H9 (cell line): ENCODE measurements at regions not wholly inside any gene's neighbourhood (a gene's known extent, or its start where the extent isn't known, plus 50 kb on each side); places are given as distances from the start of the nearest gene placed in this dataset.

Experiments used
- DNase-seq: peaks from one replicate; pipeline ENCODE4 v3.0.0-alpha.2; 2017
- H2AFZ ChIP-seq: one replicate; pipeline ENCODE4 v1.6.1; 2013; ENCODE audit warnings: mild to moderate bottlenecking, low read length, control low read depth, moderate library complexity
- H2AK5ac ChIP-seq: 2 replicates; pipeline ENCODE4 v1.6.1; 2013; ENCODE audit warnings: low read length, control low read depth, mixed read lengths; ENCODE audit not compliant: insufficient read length
- H2BK120ac ChIP-seq: one replicate; pipeline ENCODE4 v1.6.1; 2013; ENCODE audit warnings: low read depth, mild to moderate bottlenecking, low read length, control low read depth, inconsistent platforms; ENCODE audit not compliant: poor library complexity, severe bottlenecking
- H2BK12ac ChIP-seq: 2 replicates; pipeline ENCODE4 v1.6.1; 2013; ENCODE audit warnings: low read length, control low read depth, mixed read lengths, low read depth; ENCODE audit not compliant: insufficient read length
- H2BK15ac ChIP-seq: 2 replicates; pipeline ENCODE4 v1.6.1; 2013; ENCODE audit warnings: low read depth, low read length, control low read depth
- H2BK20ac ChIP-seq: one replicate; pipeline ENCODE4 v1.6.1; 2013; ENCODE audit warnings: low read depth, mild to moderate bottlenecking, low read length, control low read depth, inconsistent platforms; ENCODE audit not compliant: poor library complexity, severe bottlenecking
- H2BK5ac ChIP-seq: 2 replicates; pipeline ENCODE4 v1.6.1; 2013; ENCODE audit warnings: low read length, control low read depth, mixed read lengths; ENCODE audit not compliant: insufficient read length
- H3K14ac ChIP-seq: 2 replicates; pipeline ENCODE4 v1.6.1; 2013; ENCODE audit warnings: low read length, control low read depth; ENCODE audit not compliant: insufficient read depth
- H3K18ac ChIP-seq: 2 replicates; pipeline ENCODE4 v1.6.1; 2013; ENCODE audit warnings: low read depth, mild to moderate bottlenecking, mixed read lengths, low read length, control low read depth; ENCODE audit not compliant: insufficient read length
- H3K23ac ChIP-seq: 2 replicates; pipeline ENCODE4 v1.6.1; 2013; ENCODE audit warnings: low read length, control low read depth, mixed read lengths, low read depth; ENCODE audit not compliant: insufficient read length
- H3K23me2 ChIP-seq: 2 replicates; pipeline ENCODE4 v1.6.1; 2013; ENCODE audit warnings: low read depth, mild to moderate bottlenecking, mixed read lengths, low read length, control low read depth; ENCODE audit not compliant: insufficient read length, poor library complexity, severe bottlenecking
- H3K27ac ChIP-seq: 2 replicates; pipeline ENCODE4 v1.5.1; 2013; ENCODE audit warnings: low read length, control low read depth, mixed read lengths, low read depth; ENCODE audit not compliant: insufficient read length
- H3K27me3 ChIP-seq: 2 replicates; pipeline ENCODE4 v1.6.1; 2013; ENCODE audit warnings: low read length, control low read depth, inconsistent platforms; ENCODE audit not compliant: insufficient read depth
- H3K4ac ChIP-seq: 2 replicates; pipeline ENCODE4 v1.6.1; 2013; ENCODE audit warnings: low read depth, mild to moderate bottlenecking, control low read depth, inconsistent platforms, low read length, moderate library complexity
- H3K4me1 ChIP-seq: 2 replicates; pipeline ENCODE4 v1.6.1; 2013; ENCODE audit warnings: low read length, control low read depth, inconsistent platforms; ENCODE audit not compliant: insufficient read depth
- H3K4me2 ChIP-seq: 2 replicates; pipeline ENCODE4 v1.6.1; 2013; ENCODE audit warnings: low read length, control low read depth, mixed read lengths; ENCODE audit not compliant: insufficient read length, insufficient read depth
- H3K56ac ChIP-seq: 2 replicates; pipeline ENCODE4 v1.6.1; 2013; ENCODE audit warnings: low read depth, mild to moderate bottlenecking, mixed read lengths, low read length, control low read depth; ENCODE audit not compliant: insufficient read length
- H3K79me1 ChIP-seq: 2 replicates; pipeline ENCODE4 v1.6.1; 2013; ENCODE audit warnings: low read depth, mild to moderate bottlenecking, moderate library complexity, low read length, control low read depth, inconsistent platforms; ENCODE audit not compliant: insufficient read depth, poor library complexity, severe bottlenecking
- H3K79me2 ChIP-seq: 2 replicates; pipeline ENCODE4 v1.6.1; 2013; ENCODE audit warnings: low read length, control low read depth, inconsistent platforms; ENCODE audit not compliant: insufficient read depth
- H3K9ac ChIP-seq: 2 replicates; pipeline ENCODE4 v1.6.1; 2013; ENCODE audit warnings: low read length, control low read depth, mixed read lengths; ENCODE audit not compliant: insufficient read length; ENCODE audit errors: extremely low read depth
- H3K9me3 ChIP-seq: one replicate; pipeline ENCODE4 v1.6.1; 2013; ENCODE audit warnings: low read depth, low read length, inconsistent platforms; ENCODE audit not compliant: control insufficient read depth
- H3T11ph ChIP-seq: one replicate; pipeline ENCODE4 v1.6.1; 2013; ENCODE audit warnings: mild to moderate bottlenecking, low read length, control low read depth, inconsistent platforms
- H4K20me1 ChIP-seq: one replicate; pipeline ENCODE4 v1.6.1; 2013; ENCODE audit not compliant: control insufficient read depth, insufficient read length, insufficient read depth
- H4K5ac ChIP-seq: 2 replicates; pipeline ENCODE4 v1.6.1; 2013; ENCODE audit warnings: low read depth, mild to moderate bottlenecking, mixed read lengths, low read length, control low read depth; ENCODE audit not compliant: insufficient read length
- H4K8ac ChIP-seq: replicated peaks from 2 replicates; pipeline ENCODE4 v1.6.1; 2013; ENCODE audit warnings: low read length, control low read depth, mixed read lengths, low read depth; ENCODE audit not compliant: insufficient read length
- H4K91ac ChIP-seq: 2 replicates; pipeline ENCODE4 v1.6.1; 2013; ENCODE audit warnings: low read depth, mild to moderate bottlenecking, moderate library complexity, mixed read lengths, low read length, control low read depth; ENCODE audit not compliant: insufficient read length
- H3K27ac Mint-ChIP-seq, 3 experiments: 2 replicates in 2 of 3; 3 replicates in 1 of 3; pipeline ENCODE4 v1.8.0; 2020 to 2021; ENCODE audit warnings: mixed read lengths in 3 of 3, mild to moderate bottlenecking in 1 of 3, moderate library complexity in 1 of 3
- H3K27me3 Mint-ChIP-seq: 2 replicates; pipeline ENCODE4 v1.8.0; 2021; ENCODE audit warnings: low read depth, mild to moderate bottlenecking, moderate library complexity, mixed read lengths
- H3K36me3 Mint-ChIP-seq, 3 experiments: 2 replicates in 2 of 3; 3 replicates in 1 of 3; pipeline ENCODE4 v1.8.0; 2020 to 2021; ENCODE audit warnings: low read depth in 3 of 3, mixed read lengths in 3 of 3; ENCODE audit not compliant: insufficient read depth in 1 of 3
- H3K4me1 Mint-ChIP-seq, 2 experiments: 2 replicates each; pipeline ENCODE4 v1.8.0; 2020; ENCODE audit warnings: mixed read lengths in 2 of 2
- H3K4me3 Mint-ChIP-seq, 2 experiments: 2 replicates in 1 of 2; 3 replicates in 1 of 2; pipeline ENCODE4 v1.8.0; 2020 to 2021; ENCODE audit warnings: mild to moderate bottlenecking in 2 of 2, mixed read lengths in 2 of 2, moderate library complexity in 1 of 2
- H3K9me3 Mint-ChIP-seq, 2 experiments: 2 replicates in 1 of 2; 3 replicates in 1 of 2; pipeline ENCODE4 v1.8.0; 2020; ENCODE audit warnings: mild to moderate bottlenecking in 2 of 2, mixed read lengths in 2 of 2, moderate library complexity in 1 of 2
- WGBS: extraction: QIAGEN DNeasy Blood & Tissue Kit; methylation state at CpG from one replicate; pipeline ENCODE4 v1.1.7; 2013; ENCODE audit warnings: missing lambda C conversion rate, low lambda C conversion rate, mixed read lengths; ENCODE audit not compliant: insufficient read length; ENCODE audit errors: extremely low coverage; 5-methylcytosine and 5-hydroxymethylcytosine counted together
- TF ChIP-seq, protein P1 (sequence below): fragments of 200-600 bp; sonication (generic); conservative IDR thresholded peaks from 3 replicates; pipeline ENCODE4 v1.8.0; 2021; ENCODE audit warnings: antibody characterized with exemption, mild to moderate bottlenecking

DNA sequence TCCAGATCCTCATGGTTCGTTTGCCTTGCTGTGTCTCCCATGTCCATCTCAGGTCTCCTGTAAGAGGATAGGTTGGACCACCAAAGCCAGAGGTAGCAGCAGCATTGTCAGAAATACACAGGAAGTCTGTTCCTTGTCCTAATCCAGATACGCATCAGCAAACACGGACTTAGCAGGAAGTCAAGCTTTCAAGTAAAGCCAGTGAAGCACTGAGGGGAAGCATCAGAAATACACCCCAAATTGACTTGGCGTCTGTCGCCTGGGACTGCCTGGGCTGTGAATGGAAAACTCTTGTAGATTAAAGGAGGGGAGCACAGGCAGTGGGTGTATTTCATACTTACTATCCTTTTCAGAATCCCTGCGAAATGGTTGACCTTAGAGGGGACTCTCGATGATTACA, 171.3 kb downstream of the PSAT1 start:
- Mint-ChIP-seq H3K36me3 (peaks cover 3 to 5% (median 4%) of the 10 kb centered on the region in 3 experiments; a peak in 2 of 7 replicates), H3K27ac (no peak overlapping the region; a peak in 2 of 7 replicates), H3K9me3 (peaks cover 0 to 2% of the 10 kb centered on the region in 2 experiments; a peak in 2 of 5 replicates), H3K4me1 (0 out of 4 replicates have a peak, but pooled peaks cover 0 to 2% of the 10 kb centered on the region in 2 experiments), H3K27me3 (no peaks in the 10 kb centered on the region), H3K4me3 (no peak overlapping the region)
- H3K27ac ChIP-seq = no peak overlapping the region
- no peak overlapping the region for H3K4ac ChIP-seq
- H3T11ph ChIP-seq = no peak overlapping the region
- no peak overlapping the region for H2AFZ ChIP-seq
- H4K5ac ChIP-seq = no peak overlapping the region
- no peak overlapping the region for H3K9ac ChIP-seq
- no peak overlapping the region for H3K14ac ChIP-seq
- no peaks in the 10 kb centered on the region for H3K9me3 ChIP-seq
- no peaks in the 10 kb centered on the region for H3K79me2 ChIP-seq
- H3K18ac ChIP-seq = no peak overlapping the region
- no peak overlapping the region for H2BK15ac ChIP-seq
- no peak overlapping the region for H4K8ac ChIP-seq
- H2BK5ac ChIP-seq = no peak overlapping the region
- H3K27me3 ChIP-seq = no peaks in the 10 kb centered on the region
- no peak overlapping the region for H4K91ac ChIP-seq
- no peak overlapping the region for H2BK120ac ChIP-seq
- H3K4me1 ChIP-seq = 0 out of 2 replicates have a peak, but pooled peaks cover 2% of the 10 kb centered on the region
- H2BK20ac ChIP-seq = no peak overlapping the region
- H3K23ac ChIP-seq = no peak overlapping the region
- no peaks in the 10 kb centered on the region for H3K23me2 ChIP-seq
- no peaks in the 10 kb centered on the region for H3K79me1 ChIP-seq
- H3K56ac ChIP-seq = no peak overlapping the region
- DNase-seq = no peak
- no peaks in the 10 kb centered on the region for H4K20me1 ChIP-seq
- H2BK12ac ChIP-seq = no peak overlapping the region
- TF ChIP-seq, protein P1, sequence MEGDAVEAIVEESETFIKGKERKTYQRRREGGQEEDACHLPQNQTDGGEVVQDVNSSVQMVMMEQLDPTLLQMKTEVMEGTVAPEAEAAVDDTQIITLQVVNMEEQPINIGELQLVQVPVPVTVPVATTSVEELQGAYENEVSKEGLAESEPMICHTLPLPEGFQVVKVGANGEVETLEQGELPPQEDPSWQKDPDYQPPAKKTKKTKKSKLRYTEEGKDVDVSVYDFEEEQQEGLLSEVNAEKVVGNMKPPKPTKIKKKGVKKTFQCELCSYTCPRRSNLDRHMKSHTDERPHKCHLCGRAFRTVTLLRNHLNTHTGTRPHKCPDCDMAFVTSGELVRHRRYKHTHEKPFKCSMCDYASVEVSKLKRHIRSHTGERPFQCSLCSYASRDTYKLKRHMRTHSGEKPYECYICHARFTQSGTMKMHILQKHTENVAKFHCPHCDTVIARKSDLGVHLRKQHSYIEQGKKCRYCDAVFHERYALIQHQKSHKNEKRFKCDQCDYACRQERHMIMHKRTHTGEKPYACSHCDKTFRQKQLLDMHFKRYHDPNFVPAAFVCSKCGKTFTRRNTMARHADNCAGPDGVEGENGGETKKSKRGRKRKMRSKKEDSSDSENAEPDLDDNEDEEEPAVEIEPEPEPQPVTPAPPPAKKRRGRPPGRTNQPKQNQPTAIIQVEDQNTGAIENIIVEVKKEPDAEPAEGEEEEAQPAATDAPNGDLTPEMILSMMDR = no peak
- no peak overlapping the region for H2AK5ac ChIP-seq
- no CpG with 5 or more reads among the region's 7 CpGs for WGBS
- no peak overlapping the region for H3K4me2 ChIP-seq
